ENCODE measurements at regions not wholly inside any gene's neighbourhood (a gene's known extent, or its start where the extent isn't known, plus 50 kb on each side); places are given as distances from the start of the nearest gene placed in this dataset.

GRCh38 chr5:71810471-71811195, 91.6 kb downstream of the CARTPT start:
- no peak overlapping the region for H3K4me3 Mint-ChIP-seq (ENCODE audit: low read depth, unreplicated experiment)
- BruUV-seq (replicated peaks) = no TSS peak
- DNase-seq = no peak
- H3K36me3 Mint-ChIP-seq (ENCODE audit: insufficient read depth, unreplicated experiment) = peaks cover 4% of the 10 kb centered on the region
- no peaks in the 10 kb centered on the region for H3K27me3 Mint-ChIP-seq (ENCODE audit: unreplicated experiment)
- H3K9me3 Mint-ChIP-seq (ENCODE audit: low read depth, unreplicated experiment) = no peaks in the 10 kb centered on the region
- CTCF ChIA-PET = no interaction called here
- TF ChIP-seq CTCF (IDR thresholded peaks at IDR 0.05; ENCODE audit: unreplicated experiment) = no peak
- intact Hi-C loops (cut with micrococcal nuclease; ENCODE audit: unreplicated experiment) = no loop called here
- no peaks in the 10 kb centered on the region for H3K4me1 Mint-ChIP-seq (ENCODE audit: low read depth, unreplicated experiment)
- H3K27ac Mint-ChIP-seq (ENCODE audit: unreplicated experiment) = no peak overlapping the region

GRCh38 chr5:71811779-71812178, 92.7 kb downstream of the CARTPT start:
- Mint-ChIP-seq H3K27me3 (ENCODE audit: unreplicated experiment) (no peaks in the 10 kb centered on the region), H3K27ac (ENCODE audit: unreplicated experiment) (no peak overlapping the region), H3K36me3 (ENCODE audit: insufficient read depth, unreplicated experiment) (peaks cover 4% of the 10 kb centered on the region), H3K4me3 (ENCODE audit: low read depth, unreplicated experiment) (no peak overlapping the region), H3K4me1 (ENCODE audit: low read depth, unreplicated experiment) (peaks cover 7% of the 10 kb centered on the region), H3K9me3 (ENCODE audit: low read depth, unreplicated experiment) (no peaks in the 10 kb centered on the region)
- no peak for TF ChIP-seq CTCF (IDR thresholded peaks at IDR 0.05; ENCODE audit: unreplicated experiment)
- no TSS peak for BruUV-seq (replicated peaks)
- intact Hi-C loops (cut with micrococcal nuclease; ENCODE audit: unreplicated experiment) = no loop called here
- CTCF ChIA-PET = no interaction called here
- no peak for DNase-seq

- peaks cover 7% of the 10 kb centered on the region for H3K4me1 Mint-ChIP-seq (ENCODE audit: low read depth, unreplicated experiment)
- peak overlapping the region; percentile 72 for H3K27ac Mint-ChIP-seq (ENCODE audit: unreplicated experiment)
- H3K9me3 Mint-ChIP-seq (ENCODE audit: low read depth, unreplicated experiment) = peaks cover 4% of the 10 kb centered on the region
- no peak for TF ChIP-seq CTCF (IDR thresholded peaks at IDR 0.05; ENCODE audit: unreplicated experiment)
- intact Hi-C loops (cut with micrococcal nuclease; ENCODE audit: unreplicated experiment) = no loop called here
- no TSS peak for BruUV-seq (replicated peaks)
- CTCF ChIA-PET = interaction anchor here (1.0 to 1.1 kb wide), 2 partner anchors 14 to 250 kb away, joined by 3 read pairs; no protein-coding TSS in a partner anchor
- peaks cover 4% of the 10 kb centered on the region for H3K36me3 Mint-ChIP-seq (ENCODE audit: insufficient read depth, unreplicated experiment)
- peak; percentile 78 for DNase-seq
- no peak overlapping the region for H3K4me3 Mint-ChIP-seq (ENCODE audit: low read depth, unreplicated experiment)
- H3K27me3 Mint-ChIP-seq (ENCODE audit: unreplicated experiment) = no peaks in the 10 kb centered on the region
Measured at GRCh38 chr5:71816307-71816706, 97.2 kb downstream of the CARTPT start.

GRCh38 chr5:71817891-71818290, 98.8 kb downstream of the CARTPT start:
- no TSS peak for BruUV-seq (replicated peaks)
- H3K27me3 Mint-ChIP-seq (ENCODE audit: unreplicated experiment) = no peaks in the 10 kb centered on the region
- H3K4me1 Mint-ChIP-seq (ENCODE audit: low read depth, unreplicated experiment) = peaks cover 7% of the 10 kb centered on the region
- no peak for TF ChIP-seq CTCF (IDR thresholded peaks at IDR 0.05; ENCODE audit: unreplicated experiment)
- H3K27ac Mint-ChIP-seq (ENCODE audit: unreplicated experiment) = no peak overlapping the region
- DNase-seq = no peak
- peaks cover 4% of the 10 kb centered on the region for H3K36me3 Mint-ChIP-seq (ENCODE audit: insufficient read depth, unreplicated experiment)
- peaks cover 4% of the 10 kb centered on the region for H3K9me3 Mint-ChIP-seq (ENCODE audit: low read depth, unreplicated experiment)
- intact Hi-C loops (cut with micrococcal nuclease; ENCODE audit: unreplicated experiment) = no loop called here
- CTCF ChIA-PET = no interaction called here
- H3K4me3 Mint-ChIP-seq (ENCODE audit: low read depth, unreplicated experiment) = no peak overlapping the region
